ENCODE measurements at regions not wholly inside any gene's neighbourhood (a gene's known extent, or its start where the extent isn't known, plus 50 kb on each side); places are given as distances from the start of the nearest gene placed in this dataset.

GRCh38 chr3:55245351-55245750 is 241.8 kb downstream of the WNT5A start:
- H3K4me1 ChIP-seq (ENCODE audit: control insufficient read depth, insufficient read depth, low read length), result no peaks in the 10 kb centered on the region
- no peak overlapping the region for H3K27ac ChIP-seq (ENCODE audit: control insufficient read depth, insufficient read depth)
- DNase-seq (ENCODE audit: low read depth, low spot score), result no peak
- POLR2A ChIA-PET, result no interaction called here
- no peak overlapping the region for H3K4me2 ChIP-seq (ENCODE audit: control insufficient read depth, insufficient read depth)
- TF ChIP-seq SUPT20H (IDR thresholded peaks at IDR 0.05; ENCODE audit: borderline replicate concordance, control insufficient read depth, low read depth, low read length), result no peak
- no peak for TF ChIP-seq RAD51 (IDR thresholded peaks at IDR 0.05)
- TF ChIP-seq TAF1 (IDR thresholded peaks at IDR 0.05; ENCODE audit: borderline replicate concordance, low read depth, low read length), result no peak
- TF ChIP-seq IRF4 (IDR thresholded peaks at IDR 0.05; ENCODE audit: low read depth, low read length), result no peak
- TF ChIP-seq NFYA (IDR thresholded peaks at IDR 0.05; ENCODE audit: borderline replicate concordance, low read depth, low read length), result no peak
- TF ChIP-seq MXI1 (IDR thresholded peaks at IDR 0.05; ENCODE audit: low read depth, low read length), result no peak
- TF ChIP-seq STAT1 (conservative IDR thresholded peaks at IDR 0.05), result no peak
- TF ChIP-seq POLR2AphosphoS5 (IDR thresholded peaks at IDR 0.05; ENCODE audit: low read length), result no peak
- TF ChIP-seq CEBPB (IDR thresholded peaks at IDR 0.05; ENCODE audit: borderline replicate concordance in 1 of 2, low read depth in 2 of 2, low read length in 2 of 2), result no peak
- in situ Hi-C loops (cut with MboI) (no loop called here), intact Hi-C loops (cut with micrococcal nuclease; ENCODE audit: unreplicated experiment) (no loop called here)
- H3K9me3 ChIP-seq (replicated peaks; ENCODE audit: control insufficient read depth, insufficient read depth, low read length), result no peaks in the 10 kb centered on the region
- 0% methylated on average over 2 of the region's 2 CpGs for WGBS (ENCODE audit: insufficient coverage, insufficient replicate concordance, low lambda C conversion rate, missing lambda C conversion rate)
- no peaks in the 10 kb centered on the region for H3K27me3 ChIP-seq (replicated peaks in 1 of 2; ENCODE audit: control insufficient read depth in 2 of 2, insufficient read depth in 2 of 2, low read length in 1 of 2)
- no peaks in the 10 kb centered on the region for H4K20me1 ChIP-seq (ENCODE audit: control insufficient read depth, insufficient read depth)
- no peaks in the 10 kb centered on the region for H3K36me3 ChIP-seq (ENCODE audit: control insufficient read depth in 2 of 2, insufficient read depth in 2 of 2, low read length in 1 of 2)
- CTCF ChIA-PET, result no interaction called here
- no peak overlapping the region for H3K9ac ChIP-seq (ENCODE audit: control insufficient read depth, insufficient read depth, low read length)
- no peak for FAIRE-seq
- no peak for ATAC-seq
- BruUV-seq (replicated peaks), result no TSS peak
- H3K4me3 ChIP-seq, result no peak overlapping the region
- SMC1A ChIA-PET (ENCODE audit: uncharacterized antibody, unreplicated experiment), result no interaction called here
- H2AFZ ChIP-seq (ENCODE audit: control insufficient read depth, low read depth, low read length), result no peak overlapping the region
- no peaks in the 10 kb centered on the region for H3K79me2 ChIP-seq (ENCODE audit: control insufficient read depth, insufficient read depth, low read length)
- RAD21 ChIA-PET (ENCODE audit: unreplicated experiment), result no interaction called here

DNA sequence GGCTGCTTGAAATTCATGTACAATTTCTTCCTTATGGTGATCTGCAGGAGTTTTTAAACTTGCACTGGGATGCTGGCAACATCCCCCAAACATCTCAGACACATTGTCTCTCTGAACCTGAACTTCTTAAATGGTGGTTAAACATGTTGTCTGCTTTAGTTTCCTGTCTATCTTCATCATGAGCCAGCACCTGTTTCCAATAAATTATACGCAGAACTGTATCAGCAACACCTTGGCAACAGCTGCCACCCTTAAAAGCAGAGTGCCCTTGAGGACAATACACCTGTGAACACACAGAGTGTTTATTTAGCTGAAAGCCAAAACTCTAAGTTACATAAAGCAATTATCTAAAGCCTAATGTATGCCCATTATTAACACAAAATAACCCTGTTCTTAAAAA is 242.9 kb downstream of the WNT5A start:
- ChIA-PET SMC1A (ENCODE audit: uncharacterized antibody, unreplicated experiment) (no interaction called here), RAD21 (ENCODE audit: unreplicated experiment) (no interaction called here), POLR2A (no interaction called here), CTCF (interaction anchor here (0.9 kb wide), 1 partner anchor 11 kb away, joined by 3 read pairs; no protein-coding TSS in a partner anchor)
- FAIRE-seq (no peak), DNase-seq (ENCODE audit: low read depth, low spot score) (no peak), ATAC-seq (no peak)
- Histone ChIP-seq H3K4me3 (no peak overlapping the region), H3K4me2 (ENCODE audit: control insufficient read depth, insufficient read depth) (no peak overlapping the region), H3K36me3 (ENCODE audit: control insufficient read depth in 2 of 2, insufficient read depth in 2 of 2, low read length in 1 of 2) (no peaks in the 10 kb centered on the region), H4K20me1 (ENCODE audit: control insufficient read depth, insufficient read depth) (no peaks in the 10 kb centered on the region), H2AFZ (ENCODE audit: control insufficient read depth, low read depth, low read length) (no peak overlapping the region), H3K9me3 (replicated peaks; ENCODE audit: control insufficient read depth, insufficient read depth, low read length) (no peaks in the 10 kb centered on the region), H3K27ac (ENCODE audit: control insufficient read depth, insufficient read depth) (no peak overlapping the region), H3K9ac (ENCODE audit: control insufficient read depth, insufficient read depth, low read length) (no peak overlapping the region), H3K27me3 (replicated peaks in 1 of 2; ENCODE audit: control insufficient read depth in 2 of 2, insufficient read depth in 2 of 2, low read length in 1 of 2) (no peaks in the 10 kb centered on the region), H3K4me1 (ENCODE audit: control insufficient read depth, insufficient read depth, low read length) (no peaks in the 10 kb centered on the region), H3K79me2 (ENCODE audit: control insufficient read depth, insufficient read depth, low read length) (no peaks in the 10 kb centered on the region)
- in situ Hi-C loops (cut with MboI), result no loop called here
- intact Hi-C loops (cut with micrococcal nuclease; ENCODE audit: unreplicated experiment), result no loop called here
- WGBS (ENCODE audit: insufficient coverage, insufficient replicate concordance, low lambda C conversion rate, missing lambda C conversion rate), result 0% methylated on average over 1 of the region's 1 CpG
- no TSS peak for BruUV-seq (replicated peaks)
- TF ChIP-seq BACH1 (IDR thresholded peaks at IDR 0.05; ENCODE audit: borderline replicate concordance) (no peak), CBX3 (IDR thresholded peaks at IDR 0.05; ENCODE audit: borderline replicate concordance, low read depth) (no peak), POLR2AphosphoS2 (IDR thresholded peaks at IDR 0.05; ENCODE audit: low read depth, low read length) (no peak), ZNF207 (IDR thresholded peaks at IDR 0.05; ENCODE audit: borderline replicate concordance) (no peak), BCL11A (IDR thresholded peaks at IDR 0.05; ENCODE audit: low read depth, low read length) (no peak)
- TF ChIP-seq, protein P1, sequence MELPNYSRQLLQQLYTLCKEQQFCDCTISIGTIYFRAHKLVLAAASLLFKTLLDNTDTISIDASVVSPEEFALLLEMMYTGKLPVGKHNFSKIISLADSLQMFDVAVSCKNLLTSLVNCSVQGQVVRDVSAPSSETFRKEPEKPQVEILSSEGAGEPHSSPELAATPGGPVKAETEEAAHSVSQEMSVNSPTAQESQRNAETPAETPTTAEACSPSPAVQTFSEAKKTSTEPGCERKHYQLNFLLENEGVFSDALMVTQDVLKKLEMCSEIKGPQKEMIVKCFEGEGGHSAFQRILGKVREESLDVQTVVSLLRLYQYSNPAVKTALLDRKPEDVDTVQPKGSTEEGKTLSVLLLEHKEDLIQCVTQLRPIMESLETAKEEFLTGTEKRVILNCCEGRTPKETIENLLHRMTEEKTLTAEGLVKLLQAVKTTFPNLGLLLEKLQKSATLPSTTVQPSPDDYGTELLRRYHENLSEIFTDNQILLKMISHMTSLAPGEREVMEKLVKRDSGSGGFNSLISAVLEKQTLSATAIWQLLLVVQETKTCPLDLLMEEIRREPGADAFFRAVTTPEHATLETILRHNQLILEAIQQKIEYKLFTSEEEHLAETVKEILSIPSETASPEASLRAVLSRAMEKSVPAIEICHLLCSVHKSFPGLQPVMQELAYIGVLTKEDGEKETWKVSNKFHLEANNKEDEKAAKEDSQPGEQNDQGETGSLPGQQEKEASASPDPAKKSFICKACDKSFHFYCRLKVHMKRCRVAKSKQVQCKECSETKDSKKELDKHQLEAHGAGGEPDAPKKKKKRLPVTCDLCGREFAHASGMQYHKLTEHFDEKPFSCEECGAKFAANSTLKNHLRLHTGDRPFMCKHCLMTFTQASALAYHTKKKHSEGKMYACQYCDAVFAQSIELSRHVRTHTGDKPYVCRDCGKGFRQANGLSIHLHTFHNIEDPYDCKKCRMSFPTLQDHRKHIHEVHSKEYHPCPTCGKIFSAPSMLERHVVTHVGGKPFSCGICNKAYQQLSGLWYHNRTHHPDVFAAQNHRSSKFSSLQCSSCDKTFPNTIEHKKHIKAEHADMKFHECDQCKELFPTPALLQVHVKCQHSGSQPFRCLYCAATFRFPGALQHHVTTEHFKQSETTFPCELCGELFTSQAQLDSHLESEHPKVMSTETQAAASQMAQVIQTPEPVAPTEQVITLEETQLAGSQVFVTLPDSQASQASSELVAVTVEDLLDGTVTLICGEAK (IDR thresholded peaks at IDR 0.05; ENCODE audit: borderline replicate concordance), result no peak

Measured in GM12878 (cell line).